ENCODE measurements at regions not wholly inside any gene's neighbourhood (a gene's known extent, or its start where the extent isn't known, plus 50 kb on each side); places are given as distances from the start of the nearest gene placed in this dataset.

- 79% methylated on average over 12 of the region's 17 CpGs for WGBS (ENCODE audit: insufficient coverage)
- DNase-seq = no peak
- Histone ChIP-seq H3K27ac (ENCODE audit: low read length) (no peak overlapping the region), H3K4me1 (ENCODE audit: control insufficient read depth, insufficient read depth, low read length) (peaks cover 15% of the 10 kb centered on the region), H3K9me3 (replicated peaks; ENCODE audit: control insufficient read depth, low read depth, low read length) (peaks cover 6% of the 10 kb centered on the region), H3K36me3 (ENCODE audit: control insufficient read depth, insufficient read depth, low read length) (no peaks in the 10 kb centered on the region), H3K27me3 (ENCODE audit: control insufficient read depth, insufficient read depth, low read length) (no peaks in the 10 kb centered on the region), H3K4me3 (ENCODE audit: low read length) (no peak overlapping the region)
Observed at GRCh38 chr4:184273166-184274147, 55.8 kb upstream of the ENPP6 start.

- Histone ChIP-seq H3K27me3 (ENCODE audit: control insufficient read depth, insufficient read depth, low read length) (no peaks in the 10 kb centered on the region), H3K36me3 (ENCODE audit: control insufficient read depth, insufficient read depth, low read length) (no peaks in the 10 kb centered on the region), H3K27ac (ENCODE audit: low read length) (no peak overlapping the region), H3K4me1 (ENCODE audit: control insufficient read depth, insufficient read depth, low read length) (peaks cover 15% of the 10 kb centered on the region), H3K9me3 (replicated peaks; ENCODE audit: control insufficient read depth, low read depth, low read length) (no peaks in the 10 kb centered on the region), H3K4me3 (ENCODE audit: low read length) (no peak overlapping the region)
- WGBS (ENCODE audit: insufficient coverage) = 64% methylated on average over 2 of the region's 5 CpGs
- no peak for DNase-seq
Observed at GRCh38 chr4:184270808-184271413, 53.2 kb upstream of the ENPP6 start.

- no peak overlapping the region for H3K4me3 ChIP-seq (ENCODE audit: low read length)
- peaks cover 10% of the 10 kb centered on the region for H3K4me1 ChIP-seq (ENCODE audit: control insufficient read depth, insufficient read depth, low read length)
- no peaks in the 10 kb centered on the region for H3K9me3 ChIP-seq (replicated peaks; ENCODE audit: control insufficient read depth, low read depth, low read length)
- H3K27ac ChIP-seq (ENCODE audit: low read length) = no peak overlapping the region
- no peaks in the 10 kb centered on the region for H3K27me3 ChIP-seq (ENCODE audit: control insufficient read depth, insufficient read depth, low read length)
- H3K36me3 ChIP-seq (ENCODE audit: control insufficient read depth, insufficient read depth, low read length) = no peaks in the 10 kb centered on the region
- WGBS (ENCODE audit: insufficient coverage) = 58% methylated on average over 5 of the region's 5 CpGs
- no peak for DNase-seq
Observed at GRCh38 chr4:184269879-184270430, 52.3 kb upstream of the ENPP6 start.

- WGBS (ENCODE audit: insufficient coverage) = 100% methylated on average over 1 of the region's 5 CpGs
- peak overlapping the region; percentile 8 for H3K27ac ChIP-seq (ENCODE audit: low read length)
Observed at GRCh38 chr4:184268584-184269160, 51.0 kb upstream of the ENPP6 start.

GRCh38 chr4:184267673-184268583 is 50.3 kb upstream of the ENPP6 start:
- peak; percentile 55 for DNase-seq
- H3K27me3 ChIP-seq (ENCODE audit: control insufficient read depth, insufficient read depth, low read length) = no peaks in the 10 kb centered on the region
- peaks cover under 1% of the 10 kb centered on the region for H3K4me1 ChIP-seq (ENCODE audit: control insufficient read depth, insufficient read depth, low read length)
- WGBS (ENCODE audit: insufficient coverage) = 84% methylated on average over 18 of the region's 23 CpGs
- H3K9me3 ChIP-seq (replicated peaks; ENCODE audit: control insufficient read depth, low read depth, low read length) = no peaks in the 10 kb centered on the region
- no peak overlapping the region for H3K4me3 ChIP-seq (ENCODE audit: low read length)
- H3K27ac ChIP-seq (ENCODE audit: low read length) = peak overlapping the region; percentile 8
- no peaks in the 10 kb centered on the region for H3K36me3 ChIP-seq (ENCODE audit: control insufficient read depth, insufficient read depth, low read length)

More at GRCh38 chr4:184268584-184269160, 51.0 kb upstream of the ENPP6 start:
- no peaks in the 10 kb centered on the region for H3K27me3 ChIP-seq (ENCODE audit: control insufficient read depth, insufficient read depth, low read length)
- peaks cover 3% of the 10 kb centered on the region for H3K4me1 ChIP-seq (ENCODE audit: control insufficient read depth, insufficient read depth, low read length)
- H3K9me3 ChIP-seq (replicated peaks; ENCODE audit: control insufficient read depth, low read depth, low read length) = no peaks in the 10 kb centered on the region
- no peak for DNase-seq
- H3K36me3 ChIP-seq (ENCODE audit: control insufficient read depth, insufficient read depth, low read length) = no peaks in the 10 kb centered on the region
- no peak overlapping the region for H3K4me3 ChIP-seq (ENCODE audit: low read length)
